ENCODE measurements at regions not wholly inside any gene's neighbourhood (a gene's known extent, or its start where the extent isn't known, plus 50 kb on each side); places are given as distances from the start of the nearest gene placed in this dataset.

DNA sequence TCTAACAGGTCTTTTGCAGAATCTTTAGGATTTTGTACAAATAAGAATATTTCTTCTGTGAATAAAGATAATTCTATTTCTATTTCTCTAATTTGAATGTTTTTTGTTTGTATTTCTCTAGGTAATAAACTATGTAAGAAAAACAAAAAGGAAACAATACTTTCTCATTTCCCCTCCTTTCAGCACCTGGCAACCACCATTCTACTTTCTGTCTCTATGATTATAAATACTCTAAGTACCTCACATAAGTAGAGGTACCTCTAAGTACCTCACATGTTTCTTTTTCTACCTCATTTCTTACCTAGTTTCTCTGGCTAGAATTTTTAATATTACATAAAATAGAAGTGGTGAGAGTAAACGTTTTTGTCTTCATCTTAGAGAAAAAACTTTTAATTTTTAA is 550.0 kb downstream of the EPHA5 start:
- DNase-seq (ENCODE audit: low read depth) = no peak

DNA sequence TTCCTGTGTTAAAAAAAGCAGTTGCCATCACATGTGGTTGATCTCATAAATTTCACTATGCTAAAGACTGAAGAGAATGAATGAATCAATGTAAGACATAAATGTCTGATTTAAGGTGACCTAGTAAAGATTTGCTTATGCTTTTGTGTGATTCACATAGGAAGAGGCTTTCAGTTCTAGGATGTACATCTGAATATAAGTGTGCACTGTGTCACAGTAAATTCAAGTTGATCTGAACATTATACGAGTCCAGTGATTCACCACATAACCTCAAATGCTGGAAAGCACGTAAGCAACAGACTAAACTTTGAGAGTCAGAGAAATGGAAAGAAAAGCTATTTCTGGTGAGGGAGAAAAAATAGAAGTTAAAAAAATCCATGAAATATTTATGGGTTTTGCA is 567.9 kb downstream of the EPHA5 start:
- no peak for DNase-seq (ENCODE audit: low read depth)

DNA sequence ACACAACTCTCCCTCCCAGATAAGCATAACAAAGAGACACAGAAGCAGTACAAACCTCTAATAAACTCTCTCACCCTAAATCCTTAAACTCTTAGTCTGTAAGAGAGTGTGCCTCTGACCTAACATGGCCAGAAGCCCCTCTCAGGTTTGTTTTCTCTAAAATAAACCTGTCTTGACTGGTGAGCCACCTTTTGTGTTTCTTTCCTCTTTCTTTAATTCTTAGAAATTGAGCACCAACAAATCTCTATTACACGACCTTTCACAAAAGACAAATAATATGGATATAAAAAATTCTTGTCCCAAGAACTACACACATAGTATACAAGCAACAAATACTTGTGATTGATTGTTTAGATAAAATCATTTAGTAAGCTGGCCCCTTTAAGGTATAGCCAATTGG is 573.7 kb downstream of the EPHA5 start:
- no peak for DNase-seq (ENCODE audit: low read depth)

- DNase-seq (ENCODE audit: low read depth) = peak; percentile 1
Observed at GRCh38 chr4:65089666-65090065, 580.6 kb downstream of the EPHA5 start.

GRCh38 chr4:65083076-65083475 is 587.2 kb downstream of the EPHA5 start:
- DNase-seq (ENCODE audit: low read depth) = no peak

DNA sequence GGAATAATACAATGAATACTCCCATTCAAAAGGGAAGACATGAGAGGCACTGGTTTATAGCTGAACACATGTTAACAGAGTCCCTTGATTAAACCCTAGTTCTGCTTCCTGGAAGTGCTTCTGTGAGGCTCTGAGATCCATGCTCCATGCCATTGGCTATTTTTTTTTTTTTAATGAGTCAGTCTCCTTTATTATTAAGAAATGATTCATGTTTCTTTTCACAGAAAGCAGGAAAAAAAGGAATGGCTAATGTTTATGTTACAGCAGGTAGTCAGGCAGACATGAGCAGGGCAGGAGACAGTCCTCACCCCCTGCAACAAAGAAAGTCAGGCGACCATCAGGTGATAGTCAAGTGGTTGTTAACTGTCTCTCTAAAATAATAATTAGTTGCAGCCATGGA is 598.7 kb downstream of the EPHA5 start:
- no peak for DNase-seq (ENCODE audit: low read depth)

- no peak for DNase-seq (ENCODE audit: low read depth)
Observed at GRCh38 chr4:65069177-65069576, 601.1 kb downstream of the EPHA5 start.

- DNase-seq (ENCODE audit: low read depth) = no peak
Observed at GRCh38 chr4:65066106-65066505, 604.2 kb downstream of the EPHA5 start.

DNA sequence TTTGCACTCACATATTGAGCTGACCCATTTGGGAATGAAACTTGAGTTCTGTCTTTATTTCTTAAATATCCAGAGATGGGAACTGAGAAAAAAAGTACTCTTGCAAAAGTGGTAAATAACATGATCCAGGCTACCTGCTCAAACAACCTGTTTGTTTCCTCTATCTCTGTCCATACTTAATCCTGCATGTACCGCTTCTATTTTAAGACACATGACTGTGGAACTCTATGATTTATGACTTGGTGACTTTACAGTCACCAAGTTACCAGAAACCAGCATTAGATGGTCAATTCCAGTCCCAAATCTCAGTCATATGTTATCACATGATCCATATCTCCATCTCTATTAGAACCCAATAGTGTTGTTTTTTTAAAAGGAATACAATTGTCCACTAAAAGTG is 606.7 kb downstream of the EPHA5 start:
- DNase-seq (ENCODE audit: low read depth) = no peak

DNA sequence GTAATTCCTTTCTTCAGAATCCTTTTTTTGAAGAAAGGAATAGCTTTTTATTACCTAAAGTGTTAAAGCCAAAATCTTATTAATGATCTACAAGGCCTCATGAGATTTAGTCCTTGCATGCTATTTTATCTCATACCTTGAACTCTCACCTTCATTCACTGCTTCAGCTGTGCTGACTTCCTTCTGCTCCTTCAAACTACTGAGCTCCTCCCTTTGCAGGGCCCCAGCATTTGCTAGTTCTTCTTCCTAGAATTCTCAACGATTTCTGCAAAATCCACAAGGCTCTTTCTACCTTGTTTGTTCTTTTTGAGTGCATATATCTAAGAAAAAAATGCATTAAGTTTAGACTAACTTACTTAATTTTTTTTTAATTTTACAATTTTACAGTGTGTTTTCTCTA is 619.5 kb downstream of the EPHA5 start:
- no peak for DNase-seq (ENCODE audit: low read depth)

- no peak for DNase-seq (ENCODE audit: low read depth)
Observed at GRCh38 chr4:65046192-65047133, 623.8 kb downstream of the EPHA5 start.

GRCh38 chr4:65033899-65034298 is 624.6 kb upstream of the TECRL start:
- DNase-seq (ENCODE audit: low read depth) = no peak

- no peak for DNase-seq (ENCODE audit: low read depth)
Observed at GRCh38 chr4:65028592-65028991, 619.3 kb upstream of the TECRL start.

GRCh38 chr4:65023883-65024670 is 614.8 kb upstream of the TECRL start:
- DNase-seq (ENCODE audit: low read depth) = no peak

GRCh38 chr4:65023081-65023480 is 613.8 kb upstream of the TECRL start:
- DNase-seq (ENCODE audit: low read depth) = no peak

DNA sequence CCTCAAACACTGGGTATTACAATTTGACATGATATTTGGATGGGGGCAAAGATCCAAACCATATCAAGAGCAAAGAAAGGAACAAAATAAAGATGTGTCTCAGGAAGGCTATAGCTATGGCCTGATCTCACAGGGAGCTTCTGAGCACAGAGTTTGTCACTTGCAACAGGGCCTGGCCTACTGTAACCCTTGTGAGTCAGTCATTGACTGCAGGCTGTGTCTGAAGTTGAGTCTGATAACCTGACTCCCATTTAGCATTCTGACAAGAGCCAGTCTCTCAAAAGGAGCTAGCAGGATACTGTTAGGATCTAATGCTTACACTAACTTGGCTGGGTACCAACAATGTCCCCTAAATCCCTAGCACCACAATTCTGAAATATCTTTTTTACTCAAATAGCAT is 612.5 kb upstream of the TECRL start:
- DNase-seq (ENCODE audit: low read depth) = no peak

DNA sequence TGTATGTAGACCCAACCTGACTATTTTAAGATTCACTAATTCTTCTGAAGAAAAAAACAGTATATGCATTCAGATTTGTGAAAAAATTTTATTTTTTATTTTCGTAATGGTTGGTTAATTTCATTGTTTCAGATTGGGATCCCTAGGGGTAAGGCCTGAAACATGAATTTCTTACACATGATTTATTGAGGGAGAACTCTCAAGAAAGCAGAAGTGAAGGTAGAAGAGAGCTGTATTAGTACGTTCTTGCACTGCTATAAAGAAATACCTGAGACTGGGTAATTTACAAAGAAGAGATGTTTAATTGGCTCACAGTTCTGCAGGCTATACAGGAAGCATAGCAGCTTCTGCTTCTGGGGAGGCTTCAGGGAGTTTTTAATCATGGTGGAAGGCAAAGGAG is 611.9 kb upstream of the TECRL start:
- DNase-seq (ENCODE audit: low read depth) = no peak

DNA sequence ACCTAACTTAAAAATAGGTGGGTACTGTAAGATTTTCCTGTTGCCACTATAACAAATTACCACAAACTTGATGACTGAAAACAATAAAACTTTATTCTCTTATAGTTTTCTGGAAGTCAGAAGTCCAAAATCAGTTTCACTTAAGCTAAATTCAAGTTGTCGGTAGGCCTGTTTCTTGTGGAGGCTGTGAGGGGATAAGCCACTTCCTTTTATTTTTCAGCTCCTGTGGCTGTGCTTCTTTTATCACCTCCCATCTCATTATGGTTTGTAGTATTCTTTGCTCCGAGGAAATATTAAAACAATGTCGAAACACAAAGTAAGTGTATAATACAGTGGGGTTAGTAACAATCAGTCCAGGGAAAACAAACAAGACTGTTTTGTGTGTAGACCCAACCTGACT is 610.5 kb upstream of the TECRL start:
- no peak for DNase-seq (ENCODE audit: low read depth)

- DNase-seq (ENCODE audit: low read depth) = no peak
Observed at GRCh38 chr4:65018313-65018712, 609.1 kb upstream of the TECRL start.

GRCh38 chr4:65014078-65014477 is 604.8 kb upstream of the TECRL start:
- DNase-seq (ENCODE audit: low read depth) = no peak

DNA sequence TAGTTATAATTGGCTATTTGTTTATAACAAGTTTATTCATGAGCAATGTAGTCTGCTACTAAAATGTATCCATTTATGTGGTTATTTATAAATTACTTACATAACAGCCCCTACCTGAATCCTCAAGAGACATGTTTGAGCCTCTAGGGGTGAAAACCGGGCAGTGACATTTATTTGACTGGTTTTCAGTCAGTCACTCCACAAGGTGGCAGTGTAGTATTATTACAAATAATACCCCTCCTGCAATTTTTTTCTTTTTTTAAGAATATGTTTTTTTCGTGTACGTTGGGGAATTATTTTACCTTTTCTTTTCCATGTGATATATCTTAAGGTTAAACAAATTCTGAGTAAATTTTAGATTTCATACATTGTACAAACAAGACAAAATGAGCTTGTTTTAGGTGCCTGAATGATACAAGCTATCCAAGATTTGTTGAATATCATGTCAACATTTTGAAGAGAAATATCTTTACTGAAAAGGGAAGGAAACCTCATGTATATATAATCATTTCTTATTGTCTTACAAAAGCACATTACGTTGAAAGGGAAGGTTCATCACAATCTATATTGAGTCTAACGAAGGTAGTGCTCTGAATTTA is 598.7 kb upstream of the TECRL start:
- peak; percentile 41 for DNase-seq (ENCODE audit: low read depth)

- no peak for DNase-seq (ENCODE audit: low read depth)
Observed at GRCh38 chr4:64975177-64975576, 565.9 kb upstream of the TECRL start.

- no peak for DNase-seq (ENCODE audit: low read depth)
Observed at GRCh38 chr4:64969081-64969480, 559.8 kb upstream of the TECRL start.

All from EH (cell line).